ENCODE measurements at regions not wholly inside any gene's neighbourhood (a gene's known extent, or its start where the extent isn't known, plus 50 kb on each side); places are given as distances from the start of the nearest gene placed in this dataset.

DNA sequence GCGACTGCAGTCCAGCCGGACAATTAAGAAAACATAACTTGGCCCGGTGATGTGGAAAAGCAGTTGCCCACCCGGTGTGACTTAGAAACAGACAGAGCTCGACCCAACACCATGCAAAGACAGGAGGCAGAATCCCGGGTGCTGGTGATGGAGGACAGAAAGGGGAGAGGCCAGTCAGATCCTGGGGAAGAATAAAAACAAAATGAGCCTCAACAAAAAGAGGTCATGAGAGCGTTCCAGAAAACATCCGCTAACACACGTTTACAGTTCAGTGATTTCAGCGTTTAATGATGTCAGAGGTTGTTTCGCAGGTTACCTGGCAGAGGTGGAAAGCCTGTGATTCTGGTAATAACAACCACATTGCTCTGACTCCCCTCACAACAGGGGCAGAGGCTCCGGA is 111.9 kb downstream of the OSR1 start (continued):
- no peak for TF ChIP-seq ZSCAN32 (CRISPR knock-in tag; IDR thresholded peaks at IDR 0.05)
- TF ChIP-seq STAT5A (IDR thresholded peaks at IDR 0.05; ENCODE audit: borderline replicate concordance, low read length) = no peak

DNA sequence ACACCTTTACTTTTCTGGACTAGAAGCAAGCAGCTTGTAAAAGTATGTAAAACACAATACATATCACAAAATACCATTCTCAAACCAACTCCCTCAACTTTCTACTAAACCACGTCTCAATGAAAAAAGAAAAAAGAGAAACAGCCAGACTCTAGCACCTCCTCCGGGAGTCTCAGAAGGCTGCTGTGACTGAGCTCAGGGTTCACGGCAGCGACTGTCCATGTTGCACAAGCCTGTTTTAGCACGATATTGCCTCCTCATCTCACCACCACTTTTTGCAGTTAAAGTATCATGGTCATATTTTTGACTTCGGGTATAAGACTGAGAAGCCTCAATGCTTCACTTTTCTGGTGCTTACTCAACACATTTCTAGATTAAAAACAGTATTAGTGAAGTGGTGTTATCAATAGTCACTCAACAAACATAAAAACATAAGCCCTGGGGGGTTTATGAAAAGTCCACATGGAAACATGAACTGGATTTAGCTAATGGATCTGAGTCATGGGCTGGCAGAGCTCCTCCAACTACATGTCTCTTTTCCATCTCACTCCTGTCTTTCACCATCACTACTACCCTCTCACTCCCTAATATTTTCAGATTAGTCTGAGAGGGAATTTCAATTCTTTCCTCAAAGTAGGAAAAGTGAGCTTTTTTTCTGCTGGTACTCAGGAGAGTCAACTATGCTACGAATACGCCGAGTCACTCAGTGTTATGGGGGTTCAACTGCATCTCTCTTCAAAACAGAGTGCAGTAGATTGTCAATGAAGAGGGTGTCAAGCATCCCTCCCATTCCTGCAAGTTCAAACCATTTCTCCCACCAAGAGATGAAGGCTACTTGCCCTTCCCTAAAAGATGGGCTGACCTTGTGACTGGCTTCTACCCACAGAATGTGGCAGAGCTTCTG is 113.7 kb downstream of the OSR1 start:
- Histone ChIP-seq H3K79me2 (ENCODE audit: control insufficient read depth, insufficient read depth, low read length) (no peaks in the 10 kb centered on the region), H3K27me3 (ENCODE audit: control insufficient read depth in 2 of 2, insufficient read depth in 2 of 2, low read length in 2 of 2) (no peaks in the 10 kb centered on the region), H3K9me1 (ENCODE audit: control insufficient read depth, insufficient read depth, low read length) (no peaks in the 10 kb centered on the region), H2AFZ (ENCODE audit: low read depth, low read length) (no peak overlapping the region), H3K9ac (ENCODE audit: insufficient read depth in 1 of 2, low read depth in 2 of 2, low read length in 2 of 2) (no peak overlapping the region), H3K36me3 (ENCODE audit: control insufficient read depth, insufficient read depth, low read length) (no peaks in the 10 kb centered on the region), H3K4me3 (no peak overlapping the region), H3K4me2 (ENCODE audit: insufficient read depth, low read length) (no peak overlapping the region), H4K20me1 (replicated peaks; ENCODE audit: control insufficient read depth, insufficient read depth, low read length) (no peaks in the 10 kb centered on the region), H3K9me3 (replicated peaks; ENCODE audit: control insufficient read depth, insufficient read depth, low read depth, low read length) (no peaks in the 10 kb centered on the region), H3K27ac (ENCODE audit: extremely low read depth, low read depth, low read length) (no peak overlapping the region), H3K4me1 (replicated peaks in 1 of 2; ENCODE audit: control insufficient read depth in 2 of 2, insufficient read depth in 2 of 2, low read length in 2 of 2) (no peaks in the 10 kb centered on the region)
- ChIA-PET POLR2A (no interaction called here), CTCF (ENCODE audit: low intra/inter-chr PET ratio) (no interaction called here)
- WGBS (ENCODE audit: insufficient coverage, low coverage, missing lambda C conversion rate) = 4% methylated on average over 9 of the region's 9 CpGs
- intact Hi-C loops (cut with micrococcal nuclease) (no loop called here), in situ Hi-C loops (cut with MboI) (no loop called here)
- no peak for DNase-seq (ENCODE audit: extremely low read depth in 1 of 4, low spot score in 3 of 4)
- no peak for TF ChIP-seq KAT2B (IDR thresholded peaks at IDR 0.05; ENCODE audit: low read depth, low read length)
- no peak for TF ChIP-seq YBX1 (IDR thresholded peaks at IDR 0.05)
- no peak for TF ChIP-seq NFYB (IDR thresholded peaks at IDR 0.05; ENCODE audit: extremely low read depth, insufficient read length)
- TF ChIP-seq RFX1 (IDR thresholded peaks at IDR 0.05) = no peak
- no peak for TF ChIP-seq ZNF717 (CRISPR knock-in tag; IDR thresholded peaks at IDR 0.05)
- TF ChIP-seq ZNF695 (CRISPR knock-in tag; IDR thresholded peaks at IDR 0.05) = no peak
- TF ChIP-seq BCL6 (CRISPR knock-in tag; IDR thresholded peaks at IDR 0.05) = no peak
- no peak for TF ChIP-seq PHB (CRISPR knock-in tag; IDR thresholded peaks at IDR 0.05)
- no peak for TF ChIP-seq PCBP2 (IDR thresholded peaks at IDR 0.05; ENCODE audit: low read depth, low read length, poor library complexity, severe bottlenecking)
- TF ChIP-seq ZNF134 (CRISPR knock-in tag; conservative IDR thresholded peaks at IDR 0.05) = no peak
- TF ChIP-seq PHF21A (IDR thresholded peaks at IDR 0.05; ENCODE audit: borderline replicate concordance, low read depth) = no peak
- TF ChIP-seq RCOR1 (IDR thresholded peaks at IDR 0.05; ENCODE audit: borderline replicate concordance in 1 of 2, low read depth in 2 of 2, low read length in 2 of 2) = no peak
- TF ChIP-seq, protein P1, sequence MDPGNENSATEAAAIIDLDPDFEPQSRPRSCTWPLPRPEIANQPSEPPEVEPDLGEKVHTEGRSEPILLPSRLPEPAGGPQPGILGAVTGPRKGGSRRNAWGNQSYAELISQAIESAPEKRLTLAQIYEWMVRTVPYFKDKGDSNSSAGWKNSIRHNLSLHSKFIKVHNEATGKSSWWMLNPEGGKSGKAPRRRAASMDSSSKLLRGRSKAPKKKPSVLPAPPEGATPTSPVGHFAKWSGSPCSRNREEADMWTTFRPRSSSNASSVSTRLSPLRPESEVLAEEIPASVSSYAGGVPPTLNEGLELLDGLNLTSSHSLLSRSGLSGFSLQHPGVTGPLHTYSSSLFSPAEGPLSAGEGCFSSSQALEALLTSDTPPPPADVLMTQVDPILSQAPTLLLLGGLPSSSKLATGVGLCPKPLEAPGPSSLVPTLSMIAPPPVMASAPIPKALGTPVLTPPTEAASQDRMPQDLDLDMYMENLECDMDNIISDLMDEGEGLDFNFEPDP (CRISPR knock-in tag; IDR thresholded peaks at IDR 0.05) = no peak
- no peak for TF ChIP-seq SMAD4 (CRISPR knock-in tag; conservative IDR thresholded peaks at IDR 0.05)
- no TSS peak for BruUV-seq (replicated peaks)
- no peak for ATAC-seq
- FAIRE-seq = no peak
